HG02571 (cell line): ENCODE measurements at regions not wholly inside any gene's neighbourhood (a gene's known extent, or its start where the extent isn't known, plus 50 kb on each side); places are given as distances from the start of the nearest gene placed in this dataset.

Experiments used
- ATAC-seq: cut with Tn5 transposase; IDR thresholded peaks from one replicate; pipeline ENCODE4 v1.9.1; 2021; ENCODE audit warnings: mild to moderate bottlenecking, moderate library complexity; ENCODE audit not compliant: unreplicated experiment

DNA sequence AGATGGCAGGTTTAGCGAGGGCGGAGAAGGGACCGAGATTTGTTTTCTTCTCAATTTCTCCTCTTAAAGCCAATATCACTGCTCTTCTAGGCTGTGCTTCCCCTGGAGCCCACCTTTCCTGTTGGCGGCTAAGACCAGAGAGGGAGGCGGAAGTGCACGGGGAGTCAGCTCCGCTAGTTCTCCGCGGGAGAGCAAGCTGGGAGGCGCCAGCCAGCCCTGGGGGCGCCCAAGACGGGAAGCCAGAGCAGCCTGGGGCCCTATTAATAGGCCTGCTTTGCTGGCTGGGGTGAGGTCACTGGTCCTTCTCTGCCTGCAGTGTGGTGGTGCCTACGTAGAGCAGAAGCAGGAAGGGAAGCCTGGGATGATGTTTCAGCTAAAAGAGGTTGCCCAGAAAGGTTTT is 61.6 kb downstream of the LSM5 start:
- no peak for ATAC-seq

GRCh38 chr7:32427769-32428291 is 62.4 kb downstream of the LSM5 start:
- no peak for ATAC-seq

- no peak for ATAC-seq
These were observed 73.3 kb downstream of the LSM5 start for GRCh38 chr7:32416846-32417245.

- no peak for ATAC-seq
These were observed 74.2 kb downstream of the LSM5 start for GRCh38 chr7:32415936-32416335.

DNA sequence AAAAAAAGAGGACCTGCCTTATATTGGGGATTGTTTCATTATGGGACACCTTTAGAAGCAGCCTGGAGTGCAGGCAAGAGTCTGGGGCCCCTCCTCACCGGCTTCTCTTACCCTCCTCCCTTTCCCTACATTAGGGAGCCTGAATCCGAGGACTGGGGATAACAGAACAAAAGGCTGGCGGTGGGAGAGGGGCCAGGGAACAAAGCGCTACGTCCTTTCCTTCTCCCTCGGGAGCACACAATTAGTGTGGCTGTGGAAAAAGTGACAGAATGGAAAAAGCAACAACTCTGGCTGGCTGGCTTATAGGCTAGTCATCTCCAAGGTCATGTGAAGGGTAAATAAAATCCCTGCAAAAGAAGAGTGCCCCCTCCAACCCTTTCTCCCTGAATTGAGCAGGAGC is 74.7 kb downstream of the LSM5 start:
- no peak for ATAC-seq

DNA sequence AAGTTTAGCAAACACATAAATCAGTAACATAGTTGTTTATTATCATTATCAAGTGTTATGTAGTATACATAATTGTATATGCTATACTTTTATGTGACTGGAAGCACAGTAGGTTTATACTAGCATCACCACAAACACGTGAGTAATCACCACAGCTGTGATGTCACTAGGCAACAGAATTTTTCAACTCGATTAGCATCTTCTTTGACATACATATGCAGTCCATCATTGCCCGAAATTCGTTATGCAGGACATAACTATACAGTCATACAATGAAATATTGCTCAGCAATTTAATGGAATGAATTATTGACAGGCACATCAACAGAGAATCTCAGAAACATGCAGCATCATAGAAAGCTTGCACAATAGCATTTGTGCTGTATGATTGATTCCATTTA is 77.7 kb downstream of the LSM5 start:
- ATAC-seq: no peak

- ATAC-seq: no peak
These were observed 79.6 kb downstream of the LSM5 start for GRCh38 chr7:32410545-32410944.

GRCh38 chr7:32406386-32406785 is 83.8 kb downstream of the LSM5 start:
- no peak for ATAC-seq

DNA sequence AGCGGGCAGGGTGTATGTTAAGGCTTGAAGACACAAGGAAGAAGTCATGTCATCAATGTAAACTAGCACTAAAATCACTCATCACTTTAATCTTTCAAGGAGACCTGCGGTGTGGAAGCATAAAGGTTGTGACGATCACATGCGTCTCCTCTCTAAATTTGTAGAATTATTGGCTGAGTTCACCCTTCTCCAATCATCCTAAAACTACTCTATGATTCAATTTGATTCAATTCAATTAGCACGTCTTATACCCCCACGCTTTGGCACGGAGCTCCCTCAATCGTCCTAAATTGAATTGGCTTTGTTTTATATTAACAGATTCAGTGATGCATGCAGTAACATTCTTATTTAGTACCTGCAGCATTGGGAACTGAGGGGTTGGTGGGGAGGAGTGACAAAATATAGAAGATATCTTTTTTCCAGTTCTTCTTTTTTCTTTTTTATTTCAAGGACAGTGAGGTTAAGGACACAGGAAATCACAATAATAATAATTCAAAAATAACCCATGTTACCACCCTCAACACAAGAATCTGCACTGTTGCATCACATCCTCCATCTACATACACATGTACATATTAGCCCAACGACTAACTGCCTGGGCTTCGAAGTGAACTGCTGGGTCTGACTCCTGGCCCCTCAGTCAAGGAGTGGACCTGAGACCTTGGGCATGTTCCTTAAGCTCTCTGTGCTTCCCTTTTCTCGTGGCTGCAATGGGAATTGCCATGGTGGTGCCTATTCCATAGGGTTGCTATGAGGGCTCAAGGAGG is 86.5 kb downstream of the LSM5 start:
- ATAC-seq: no peak

- no peak for ATAC-seq
These were observed 89.5 kb downstream of the LSM5 start for GRCh38 chr7:32400676-32401075.

- no peak for ATAC-seq
These were observed 90.9 kb downstream of the LSM5 start for GRCh38 chr7:32399311-32399710.

GRCh38 chr7:32395168-32395567 is 95.0 kb downstream of the LSM5 start:
- no peak for ATAC-seq

DNA sequence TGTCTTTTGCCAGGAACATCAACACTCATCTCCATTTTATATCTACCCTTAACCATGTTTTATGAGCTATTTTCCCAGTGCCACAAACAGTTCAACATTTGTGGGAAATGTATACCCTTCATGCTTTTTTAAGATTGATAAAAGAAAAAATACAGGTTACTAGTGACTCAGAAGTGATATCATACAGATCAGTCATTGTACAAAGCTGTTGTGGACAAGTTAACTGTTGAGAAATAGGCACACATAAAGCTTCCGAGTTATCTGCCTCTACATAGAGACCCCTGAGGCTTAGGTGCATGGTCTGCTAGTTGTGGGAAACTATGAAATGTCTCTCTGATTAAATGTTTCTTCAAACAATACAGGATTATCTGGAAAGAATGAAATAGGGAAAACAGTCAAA is 96.3 kb downstream of the LSM5 start:
- no peak for ATAC-seq

- no peak for ATAC-seq
These were observed 100.0 kb downstream of the LSM5 start for GRCh38 chr7:32390210-32390609.

- ATAC-seq: no peak
These were observed 104.7 kb downstream of the LSM5 start for GRCh38 chr7:32385316-32385956.

GRCh38 chr7:32381024-32381601 is 109.1 kb downstream of the LSM5 start:
- no peak for ATAC-seq

DNA sequence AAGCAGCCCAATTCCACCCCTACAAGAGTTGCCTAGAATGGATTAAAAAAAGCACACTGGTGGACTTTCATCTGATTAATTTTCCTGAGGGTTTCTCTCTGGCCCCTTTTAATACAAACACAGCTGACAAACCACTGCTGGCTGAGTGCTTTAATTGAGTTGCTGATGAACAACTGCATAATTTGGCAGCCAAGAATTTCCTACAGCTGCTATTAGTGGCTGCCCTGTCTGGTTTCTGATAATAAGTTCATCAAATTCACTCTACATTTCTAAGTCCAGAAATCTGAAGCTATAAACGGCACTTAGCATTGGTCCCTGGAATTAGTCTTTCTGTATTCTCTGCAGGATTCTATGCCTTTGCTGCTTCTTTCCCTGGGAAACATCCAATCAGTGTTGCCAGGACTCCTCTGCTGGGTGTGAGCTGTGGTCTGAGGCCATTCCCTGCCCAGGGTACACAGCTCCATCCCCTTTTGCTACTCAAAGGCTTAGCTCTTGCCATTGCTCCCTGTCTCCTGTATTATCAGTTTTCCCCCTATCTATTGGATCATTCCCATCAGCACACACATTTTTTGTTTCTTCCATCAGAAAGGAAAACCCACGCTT is 110.6 kb downstream of the LSM5 start:
- no peak for ATAC-seq

DNA sequence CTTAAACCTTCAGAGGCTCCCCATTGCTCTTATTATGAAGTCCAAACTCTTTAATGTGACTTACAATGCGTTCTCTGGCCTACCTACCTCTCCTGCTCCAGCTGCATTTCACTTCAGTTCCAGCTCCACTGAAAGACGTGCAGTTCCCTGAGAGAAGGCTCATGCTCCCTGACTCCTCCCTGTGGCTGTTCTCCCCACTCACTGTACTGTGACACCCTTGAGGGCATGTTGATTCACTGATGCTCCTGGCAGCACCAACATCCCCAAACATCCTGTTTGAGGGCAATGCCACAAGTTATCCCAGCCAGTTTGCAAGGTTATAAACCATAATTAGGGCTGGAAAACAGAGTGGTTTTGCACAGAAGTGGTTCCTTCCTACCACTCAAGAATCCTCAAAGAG is 111.2 kb downstream of the LSM5 start:
- ATAC-seq: no peak

DNA sequence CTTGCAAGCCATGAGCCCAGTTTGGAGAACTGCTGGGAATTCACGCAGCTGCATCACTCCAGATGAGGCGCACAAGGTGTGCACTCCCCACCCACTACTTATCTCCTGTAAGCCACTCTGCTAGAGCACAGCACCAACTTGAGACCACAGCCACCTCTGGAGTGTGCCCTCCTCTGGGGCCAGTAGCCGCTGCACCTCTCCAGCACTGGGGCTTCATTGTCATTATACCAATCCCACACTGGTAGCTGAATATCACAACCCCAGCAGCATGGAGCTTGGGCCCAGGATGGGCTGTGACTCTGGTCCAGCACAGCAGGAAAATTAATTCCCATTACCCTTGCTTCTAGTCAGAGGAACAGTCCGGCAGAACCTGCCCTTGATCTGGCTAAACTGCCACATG is 125.6 kb downstream of the LSM5 start:
- ATAC-seq: no peak

GRCh38 chr7:32360127-32360526 is 130.1 kb downstream of the LSM5 start:
- no peak for ATAC-seq

GRCh38 chr7:32357535-32358277 is 132.5 kb downstream of the LSM5 start:
- no peak for ATAC-seq
